ENCODE measurements at regions not wholly inside any gene's neighbourhood (a gene's known extent, or its start where the extent isn't known, plus 50 kb on each side); places are given as distances from the start of the nearest gene placed in this dataset.
A peak's percentile ranks its signal among the peaks of the same experiment; 100 is the strongest.
"Not testable (repeated sequence)": the region's sequence is repeated elsewhere in the genome, so short reads cannot be mapped to it uniquely, and the experiment has no call there.

GRCh38 chr13:88622362-88622973, 951.3 kb downstream of the SLITRK5 start:
- DNase-seq: no peak

DNA sequence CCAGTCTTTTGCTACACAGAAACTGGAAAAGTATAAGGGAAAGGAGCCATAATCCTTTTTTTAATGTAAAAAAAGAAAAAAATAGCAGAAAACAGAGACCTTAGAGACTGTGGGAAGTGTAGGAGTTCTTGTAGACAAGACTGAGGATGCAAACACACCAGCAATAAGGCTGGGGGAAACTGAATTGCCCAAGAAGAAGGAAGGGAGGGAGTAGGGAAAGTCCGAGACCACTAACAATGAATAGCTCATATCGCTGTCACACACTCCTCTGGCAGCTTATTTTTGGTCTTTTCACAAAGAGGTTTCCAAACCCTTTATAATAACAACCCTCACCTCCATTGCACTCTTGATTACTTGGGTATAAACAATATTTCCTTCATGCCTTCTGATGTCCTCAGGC, 952.0 kb downstream of the SLITRK5 start:
- peak; percentile 1 to 12 for DNase-seq

DNA sequence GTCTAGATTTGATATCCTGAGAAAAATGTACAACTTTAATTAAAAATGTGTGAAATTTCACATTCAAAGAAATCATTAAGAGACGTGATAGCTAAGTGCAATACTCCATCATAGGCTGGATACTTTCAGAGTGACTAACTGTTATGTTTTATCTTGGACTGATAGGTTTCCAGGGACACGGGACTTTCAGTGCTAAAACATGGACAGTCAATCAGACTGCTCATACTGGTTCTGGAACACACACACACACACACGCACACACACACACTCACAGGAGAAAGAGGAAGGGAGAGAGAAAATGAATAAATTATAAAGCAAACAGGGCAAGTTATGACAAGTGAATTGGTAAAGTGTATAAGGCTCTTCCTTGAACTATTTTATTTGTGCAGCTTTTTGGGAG, 955.9 kb downstream of the SLITRK5 start:
- no peak for DNase-seq

GRCh38 chr13:88628882-88629281, 957.7 kb downstream of the SLITRK5 start:
- no peak for DNase-seq

GRCh38 chr13:88637935-88638334, 966.8 kb downstream of the SLITRK5 start:
- DNase-seq: no peak

- DNase-seq: no peak
Measured at GRCh38 chr13:88643233-88643632, 972.1 kb downstream of the SLITRK5 start.

- no peak for DNase-seq
Measured at GRCh38 chr13:88648598-88649373, 977.6 kb downstream of the SLITRK5 start.

DNA sequence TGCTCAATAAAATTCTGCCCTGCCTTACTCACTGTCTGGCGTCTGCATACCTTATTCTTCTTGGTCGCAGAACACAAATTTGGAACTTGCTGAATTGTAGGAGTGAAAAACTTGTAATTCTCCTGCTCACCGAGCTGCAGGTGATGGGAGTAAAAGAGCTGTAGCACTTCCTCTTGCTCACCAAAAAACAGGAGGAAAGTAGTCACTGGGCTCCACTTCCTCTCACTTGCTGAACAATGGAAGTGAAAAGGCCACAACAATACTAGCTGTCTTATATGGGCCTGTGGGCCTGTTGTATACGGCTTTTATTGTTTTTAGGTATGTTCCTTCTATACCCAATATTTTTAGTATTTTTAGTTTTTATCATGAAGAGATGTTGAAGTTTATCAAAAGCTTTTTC, 978.7 kb downstream of the SLITRK5 start:
- DNase-seq: no peak

DNA sequence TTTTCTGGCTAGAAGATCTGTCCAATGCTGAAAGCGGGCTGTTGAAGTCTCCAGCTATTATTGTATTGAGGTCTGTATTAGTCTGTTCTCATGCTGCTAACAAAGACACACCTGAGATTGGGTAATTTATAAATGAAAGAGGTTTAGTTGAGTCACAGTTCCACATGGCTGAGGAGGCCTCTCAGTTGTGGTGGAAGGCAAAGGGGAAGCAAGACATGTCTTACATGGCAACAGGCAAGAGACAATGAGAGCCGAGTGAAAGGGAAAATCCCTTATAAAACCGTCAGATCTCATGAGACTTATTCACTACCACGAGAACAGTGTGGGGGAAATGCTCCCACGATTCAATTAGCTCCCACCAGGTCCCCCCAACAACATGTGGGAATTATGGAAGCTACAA, 980.4 kb downstream of the SLITRK5 start:
- no peak for DNase-seq

GRCh38 chr13:88656751-88657150, 985.6 kb downstream of the SLITRK5 start:
- no peak for DNase-seq

- DNase-seq: no peak
Measured at GRCh38 chr13:88670509-88670908, 999.3 kb downstream of the SLITRK5 start.

GRCh38 chr13:88674841-88675240, 1003.7 kb downstream of the SLITRK5 start:
- DNase-seq: no peak

DNA sequence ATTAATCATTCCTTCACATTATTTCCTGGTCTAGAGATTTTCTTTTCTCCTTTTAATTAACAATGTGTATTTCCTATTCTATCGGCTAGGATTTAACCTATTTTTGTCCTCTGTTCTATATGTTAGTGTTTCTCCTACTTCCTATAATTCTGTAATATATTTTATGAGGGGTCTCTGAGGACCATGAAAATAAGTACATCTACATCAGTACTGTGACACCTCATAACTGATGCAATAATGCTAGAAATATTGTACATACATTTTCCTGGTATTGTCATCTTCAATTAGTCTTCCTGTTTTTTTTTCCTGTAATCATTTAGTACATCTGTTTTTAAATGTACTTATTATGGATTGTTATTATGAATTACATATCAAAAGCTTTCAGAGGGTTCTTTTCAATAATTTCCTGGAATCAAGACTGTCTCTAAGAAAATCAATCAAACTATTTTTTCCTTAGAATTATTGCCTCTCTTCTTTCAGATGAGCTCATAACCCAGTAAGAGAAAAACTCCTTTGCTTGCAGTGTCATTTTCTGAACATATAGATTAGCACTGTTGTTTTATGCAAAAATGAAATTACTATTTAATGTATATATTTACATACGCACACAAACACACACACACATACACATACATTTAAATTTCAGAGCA, 1004.3 kb downstream of the SLITRK5 start:
- DNase-seq: no peak

- DNase-seq: no peak
Measured at GRCh38 chr13:88676016-88676415, 1004.8 kb downstream of the SLITRK5 start.

DNA sequence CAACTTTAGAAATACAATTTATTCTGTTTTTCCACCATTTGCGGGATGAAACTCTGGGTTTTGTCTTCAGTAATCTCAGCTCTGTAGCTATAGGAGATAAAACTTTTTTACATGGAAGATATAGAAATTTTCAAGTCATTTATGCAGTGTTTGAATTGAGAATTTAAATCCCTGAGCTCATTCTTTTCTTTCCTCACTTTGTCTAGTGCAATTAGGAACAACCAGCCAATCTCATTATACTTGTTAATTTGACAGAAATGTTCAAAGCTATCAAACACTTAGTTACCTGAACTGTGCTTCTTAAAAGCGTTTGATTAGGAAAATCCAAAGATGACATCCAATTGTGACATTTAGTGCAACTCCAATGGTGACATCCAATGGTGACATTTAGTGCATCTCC, 1014.3 kb downstream of the SLITRK5 start:
- DNase-seq: no peak

DNA sequence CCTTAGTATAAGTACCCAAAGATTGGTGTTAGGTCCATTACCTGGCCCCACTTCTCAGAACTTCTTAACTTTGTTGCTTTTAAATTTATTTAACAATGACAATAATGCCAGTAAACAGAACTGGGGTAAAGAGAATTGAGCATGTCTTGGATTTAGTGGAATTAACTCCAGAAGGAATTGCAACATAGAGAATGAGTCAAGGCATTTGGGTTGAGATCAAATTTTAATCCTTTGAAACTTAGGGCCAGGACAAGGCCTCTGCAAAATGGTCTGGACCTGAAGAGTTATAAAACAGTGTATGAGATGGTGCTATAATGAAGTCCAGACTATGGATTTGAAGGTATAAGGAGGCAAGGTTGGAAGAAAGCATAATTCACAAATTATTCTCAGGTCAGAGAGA, 1030.4 kb downstream of the SLITRK5 start:
- DNase-seq: no peak

- no peak for DNase-seq
Measured at GRCh38 chr13:88704600-88705275, 1033.6 kb downstream of the SLITRK5 start.

- no peak for DNase-seq
Measured at GRCh38 chr13:88707646-88708045, 1036.5 kb downstream of the SLITRK5 start.

DNA sequence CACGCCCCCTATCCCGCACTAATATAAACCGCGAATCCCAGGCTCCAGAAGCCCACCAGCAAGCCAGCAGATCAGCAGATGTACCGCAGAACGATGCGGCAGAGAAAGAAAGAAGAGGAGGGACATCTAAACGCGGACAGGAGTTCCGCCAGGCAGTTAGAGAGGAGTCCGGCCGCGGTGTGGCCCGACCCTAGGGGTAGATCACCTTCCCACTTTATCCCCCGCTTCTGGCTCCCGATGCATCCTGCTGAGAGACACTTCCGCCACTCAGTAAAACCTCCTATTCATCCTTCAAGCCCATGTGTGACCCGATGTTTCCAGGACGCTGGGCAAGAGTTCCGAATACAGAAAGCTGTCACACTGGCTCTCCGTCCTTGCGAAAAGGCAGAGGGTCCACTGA, 1046.8 kb downstream of the SLITRK5 start:
- DNase-seq: no peak

- no peak for DNase-seq
Measured at GRCh38 chr13:88718781-88719180, 1047.6 kb downstream of the SLITRK5 start.

- DNase-seq: no peak
Measured at GRCh38 chr13:88726075-88726474, 1054.9 kb downstream of the SLITRK5 start.

- not testable (repeated sequence) for DNase-seq
Measured at GRCh38 chr13:88727236-88727635, 1056.1 kb downstream of the SLITRK5 start.

DNA sequence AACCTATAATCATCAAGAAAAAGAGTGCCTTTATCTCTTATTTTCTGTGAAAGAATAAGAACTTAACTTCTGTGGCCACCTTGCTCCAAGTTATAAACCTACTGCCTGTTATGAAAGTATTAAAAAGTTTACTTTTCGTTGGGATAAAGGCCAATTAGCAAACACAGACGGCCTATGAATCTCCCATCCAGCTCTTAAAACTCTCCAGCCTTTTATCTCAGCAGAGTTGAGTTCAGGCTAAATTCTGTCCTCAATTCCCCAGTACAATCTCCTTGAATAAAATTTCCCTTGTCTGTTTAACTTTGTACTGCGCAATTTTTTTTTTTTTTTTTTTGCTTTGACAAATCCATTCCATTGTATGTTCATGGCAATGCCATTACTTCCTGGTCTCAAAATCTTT, 1058.4 kb downstream of the SLITRK5 start:
- no peak for DNase-seq

DNA sequence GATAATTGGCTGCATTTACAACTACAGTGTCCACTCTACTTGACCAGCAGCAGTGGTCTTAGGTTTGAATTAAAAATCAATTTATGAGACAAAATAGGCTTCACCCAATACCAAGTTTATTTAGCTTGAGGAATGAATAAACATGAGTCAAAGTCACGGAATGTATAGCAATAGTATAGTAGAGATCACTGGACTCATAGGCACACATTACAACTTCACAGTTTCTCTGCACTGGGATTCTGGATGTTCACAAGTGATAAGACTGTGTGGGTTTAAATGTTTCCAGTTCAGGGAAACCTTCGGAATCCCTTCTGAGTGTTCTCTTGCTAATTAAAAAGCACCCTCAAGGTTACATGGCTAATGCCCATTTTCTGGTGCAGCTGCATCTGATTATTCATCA, 1064.9 kb downstream of the SLITRK5 start:
- DNase-seq: no peak
